ENCODE measurements at regions not wholly inside any gene's neighbourhood (a gene's known extent, or its start where the extent isn't known, plus 50 kb on each side); places are given as distances from the start of the nearest gene placed in this dataset.
"Not testable (repeated sequence)": the region's sequence is repeated elsewhere in the genome, so short reads cannot be mapped to it uniquely, and the experiment has no call there.

DNA sequence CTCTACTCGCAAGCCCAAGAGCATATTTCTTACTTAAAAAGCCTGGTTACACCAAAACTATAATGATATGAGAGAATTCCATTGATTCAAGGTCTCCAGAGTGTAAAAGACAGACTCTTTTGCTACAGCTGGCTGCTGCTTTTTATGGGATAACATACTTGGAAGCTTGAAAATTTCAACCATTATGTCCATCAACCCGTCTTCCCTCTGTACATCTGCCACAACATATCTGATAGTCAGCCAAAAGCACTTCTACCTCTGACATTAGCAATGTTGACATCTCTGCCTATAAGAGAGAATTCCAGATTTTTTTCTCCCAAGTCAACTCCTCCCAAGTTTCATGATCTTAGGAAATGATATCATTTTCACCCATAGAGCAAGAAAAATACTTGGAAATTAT lies 54.4 kb upstream of the IQCM start:
- DNase-seq (ENCODE audit: low read depth), result no peak

DNA sequence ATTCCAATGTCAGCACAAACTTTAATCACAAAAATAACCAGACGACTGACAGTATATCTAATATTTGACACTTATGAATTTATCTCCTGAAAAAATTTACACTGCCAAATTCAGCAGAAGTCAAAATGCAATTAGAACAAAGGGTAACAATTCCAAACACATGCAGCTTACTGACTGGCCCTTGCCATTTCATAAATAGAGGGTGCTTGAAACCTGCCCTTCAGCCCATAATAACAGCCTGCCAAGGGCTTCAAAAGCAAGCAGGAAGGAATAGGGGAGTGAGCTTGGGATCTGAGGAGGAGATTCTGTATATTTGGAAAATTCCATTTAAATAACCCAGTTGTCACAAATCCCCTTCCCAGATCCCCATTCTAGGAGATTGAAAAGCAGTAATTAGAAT lies 66.1 kb upstream of the IQCM start:
- DNase-seq (ENCODE audit: low read depth), result no peak

DNA sequence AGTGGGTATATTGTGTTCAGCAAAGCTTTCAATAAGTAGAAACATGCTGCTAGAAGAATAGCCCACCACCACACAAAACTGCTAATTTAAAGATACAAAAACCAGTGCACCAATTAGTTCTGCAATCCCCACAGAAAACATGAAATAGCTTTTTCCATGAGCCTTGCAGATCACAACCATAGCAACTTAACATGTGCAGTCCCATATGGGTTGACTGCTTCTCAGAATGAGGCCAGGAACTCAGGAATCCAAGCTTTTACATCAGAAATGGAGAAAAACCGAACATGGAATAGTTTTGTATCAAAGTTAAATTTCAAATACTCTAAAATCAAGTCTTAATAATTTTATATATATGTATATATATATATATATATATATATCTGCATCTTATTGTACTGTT lies 66.6 kb upstream of the IQCM start:
- DNase-seq (ENCODE audit: low read depth), result no peak

DNA sequence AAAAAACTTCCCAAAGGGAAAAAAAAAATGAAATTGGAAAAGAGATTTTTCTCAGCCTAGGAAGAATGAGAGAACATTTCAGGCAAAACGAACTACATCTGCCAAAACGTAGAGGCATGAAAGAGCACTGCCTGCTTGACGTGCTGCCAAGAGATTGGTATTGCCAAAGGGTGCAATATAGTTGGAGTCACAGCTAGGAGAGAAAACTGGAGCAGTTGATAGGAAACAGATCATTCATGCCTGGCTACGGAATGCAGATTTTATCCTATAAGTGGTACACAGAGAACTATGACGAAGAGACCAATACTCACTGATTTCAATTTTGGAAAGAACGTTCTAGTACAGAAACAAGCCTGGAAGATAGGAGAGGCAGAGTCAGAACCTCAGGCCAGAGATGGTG lies 68.4 kb upstream of the IQCM start:
- peak; percentile 31 for DNase-seq (ENCODE audit: low read depth)

DNA sequence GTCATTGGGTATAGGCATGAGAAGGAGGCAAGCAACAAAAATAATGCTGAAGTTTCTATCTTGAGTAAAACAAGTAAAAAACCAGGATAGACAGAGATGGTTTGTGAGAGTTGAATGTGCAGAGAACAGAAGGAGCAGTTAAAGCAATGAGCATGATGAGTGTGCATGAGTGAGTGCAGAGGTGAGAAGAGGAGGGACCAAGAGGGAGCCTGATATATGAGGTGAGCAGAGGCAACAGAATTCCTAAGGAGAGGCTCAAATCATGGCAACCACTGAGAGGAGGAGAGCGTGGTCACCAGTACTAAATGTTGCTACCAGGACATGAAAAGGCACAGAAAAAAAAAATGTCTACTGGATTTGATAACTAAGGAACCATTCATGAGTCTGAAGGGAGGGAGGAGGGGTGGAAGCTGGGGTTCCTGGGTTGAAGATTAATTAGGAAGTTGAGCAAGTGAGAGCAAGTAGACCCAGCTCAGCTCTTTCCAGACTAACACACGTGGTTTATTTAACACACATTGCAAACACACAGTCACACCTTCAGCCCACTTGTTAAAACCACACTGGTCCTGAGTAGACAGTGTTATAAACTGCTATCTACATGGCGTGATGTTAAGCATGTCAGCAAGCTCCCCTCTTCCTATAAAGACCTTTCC lies 69.0 kb upstream of the IQCM start:
- DNase-seq (ENCODE audit: low read depth), result no peak

DNA sequence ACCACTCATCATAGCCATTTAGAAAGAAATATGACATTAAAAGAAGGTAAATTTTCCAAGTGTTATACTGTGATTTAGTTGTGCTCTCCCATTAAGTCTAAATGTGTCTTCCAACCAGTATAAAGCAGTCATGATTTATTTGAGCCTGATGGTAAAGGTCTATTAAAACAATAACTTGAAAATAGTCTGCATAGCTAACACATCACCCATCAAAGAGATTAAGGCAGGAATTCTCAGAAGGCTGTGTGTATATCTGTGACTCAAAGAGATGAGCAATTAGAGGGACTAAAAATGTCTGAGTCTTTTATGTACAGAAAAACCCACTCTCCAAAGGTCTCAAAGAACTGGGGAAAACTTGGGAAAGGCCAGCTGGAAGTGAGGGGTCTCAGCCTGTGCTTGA lies 70.3 kb upstream of the IQCM start:
- DNase-seq (ENCODE audit: low read depth), result no peak

DNA sequence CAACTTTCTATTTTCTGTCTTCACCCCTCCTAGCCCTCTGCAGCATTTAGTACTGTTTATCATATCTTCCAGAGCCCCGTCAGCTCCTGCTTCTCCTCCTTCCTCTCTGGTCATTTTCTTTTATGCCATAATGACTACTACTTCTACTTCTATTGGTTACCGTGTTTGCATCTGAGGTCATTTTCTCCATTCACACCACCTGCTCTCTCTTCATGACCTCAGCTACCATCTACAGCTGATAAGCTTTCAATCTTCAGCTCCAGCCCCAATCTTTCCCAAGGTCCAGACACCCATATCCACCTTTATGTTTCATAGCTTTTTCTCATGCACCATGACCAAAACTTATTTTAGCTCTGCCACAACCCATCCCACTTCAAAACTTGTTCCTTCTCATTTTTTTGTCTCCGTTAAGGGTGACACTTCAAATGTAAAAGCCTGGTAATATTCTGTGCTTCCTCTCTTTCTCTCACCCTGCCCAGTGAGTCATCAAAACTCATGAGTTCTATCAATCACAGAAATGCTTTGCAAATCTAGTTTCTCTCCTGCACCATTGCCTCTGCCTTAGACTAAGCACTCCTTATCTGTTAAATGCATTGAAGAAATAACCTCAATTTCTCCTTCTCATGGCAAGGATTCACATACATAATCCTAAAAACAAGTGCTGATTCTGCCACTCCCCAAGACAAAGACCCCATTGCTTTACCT lies 71.3 kb upstream of the IQCM start:
- DNase-seq (ENCODE audit: low read depth), result no peak

DNA sequence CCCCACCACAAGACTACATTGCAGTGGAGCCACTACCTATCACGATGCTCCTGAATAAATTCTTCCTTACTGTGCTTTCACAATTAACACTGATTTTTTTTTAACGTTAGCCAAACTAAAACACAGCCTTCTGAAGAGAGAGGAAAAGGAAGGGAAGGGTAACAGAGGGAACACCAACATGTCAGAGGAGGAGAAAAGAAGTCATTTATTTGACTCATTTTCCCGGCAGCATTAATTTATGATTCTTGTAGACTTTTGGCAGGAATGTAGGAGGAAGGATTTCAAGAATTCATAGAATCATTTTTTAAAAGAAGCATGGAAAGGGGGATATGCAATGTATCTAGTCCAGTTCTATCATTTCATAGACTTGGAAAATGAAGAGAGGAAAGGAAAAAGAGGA lies 74.3 kb upstream of the IQCM start:
- no peak for DNase-seq (ENCODE audit: low read depth)

DNA sequence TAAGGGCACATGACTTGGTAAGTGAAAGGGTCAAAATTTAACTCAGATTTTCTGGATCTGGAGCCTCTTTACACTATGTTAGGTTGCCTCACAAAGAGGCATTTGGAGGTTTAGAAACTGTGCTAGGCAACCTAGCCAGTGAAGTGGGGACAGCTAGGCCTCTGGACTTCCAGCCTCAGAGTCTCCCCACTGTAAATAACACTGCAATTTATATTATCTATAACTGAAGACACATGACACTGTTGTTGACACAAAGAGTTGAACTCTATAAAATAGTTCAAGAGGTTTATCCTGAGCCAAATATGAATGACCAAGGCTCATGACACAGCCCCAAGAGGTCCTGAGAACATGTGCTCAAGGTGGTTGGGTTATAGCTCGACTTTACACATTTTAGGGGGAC lies 74.9 kb upstream of the IQCM start:
- DNase-seq (ENCODE audit: low read depth), result no peak

DNA sequence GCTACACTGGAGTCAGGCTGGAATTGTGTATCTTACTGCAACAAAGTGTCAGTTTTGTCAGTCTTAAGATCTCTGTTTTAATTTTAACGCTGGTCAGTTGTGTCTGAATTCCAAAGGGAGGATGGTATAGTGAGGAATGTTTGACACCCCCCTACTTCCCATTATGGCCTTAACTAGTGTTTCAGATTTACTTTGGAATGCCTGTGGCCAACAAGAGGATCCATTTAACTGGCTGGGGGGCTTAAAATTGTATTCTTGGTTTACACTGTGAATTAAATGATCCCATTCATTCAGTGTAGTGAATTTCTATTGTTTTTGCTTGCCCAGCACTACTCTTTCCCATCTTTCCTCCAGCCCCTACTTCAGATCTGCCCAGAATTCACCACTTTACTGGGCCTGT lies 75.8 kb upstream of the IQCM start:
- no peak for DNase-seq (ENCODE audit: low read depth)

DNA sequence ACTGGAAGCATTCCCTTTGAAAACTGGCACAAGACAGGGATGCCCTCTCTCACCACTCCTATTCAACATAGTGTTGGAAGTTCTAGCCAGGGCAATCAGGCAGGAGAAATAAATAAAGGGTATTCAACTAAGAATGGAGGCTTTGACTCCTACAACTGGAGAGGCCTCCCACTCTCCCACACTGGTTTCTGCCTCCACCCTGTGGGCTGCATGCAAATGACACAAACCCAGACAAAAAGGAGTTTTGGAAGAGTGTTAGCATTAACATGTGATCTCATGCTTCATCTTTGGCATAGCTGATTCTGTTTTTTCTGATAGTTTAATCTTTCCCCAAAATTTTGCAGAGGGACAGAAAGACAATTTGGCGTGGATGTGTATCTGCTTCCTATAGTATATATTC lies 80.8 kb upstream of the IQCM start:
- DNase-seq (ENCODE audit: low read depth), result peak; percentile 45

DNA sequence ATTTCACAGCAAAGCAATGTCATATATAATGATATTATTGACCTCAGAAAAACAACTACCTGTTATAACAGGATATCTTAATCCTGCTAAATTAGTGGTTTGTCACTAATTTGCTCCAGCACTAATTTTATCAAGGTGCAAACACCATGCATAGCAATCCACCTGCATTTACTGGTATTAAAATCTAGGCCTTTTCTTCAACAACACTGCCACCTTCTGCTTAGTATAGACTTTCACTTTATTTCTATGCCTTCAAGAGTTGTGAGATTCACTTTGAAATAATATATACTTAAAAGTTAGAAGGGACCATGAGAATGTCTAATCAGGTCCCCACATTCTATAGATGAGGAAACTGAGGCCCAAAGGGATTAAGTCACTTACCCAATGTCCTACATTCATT lies 82.1 kb upstream of the IQCM start:
- DNase-seq (ENCODE audit: low read depth), result no peak

DNA sequence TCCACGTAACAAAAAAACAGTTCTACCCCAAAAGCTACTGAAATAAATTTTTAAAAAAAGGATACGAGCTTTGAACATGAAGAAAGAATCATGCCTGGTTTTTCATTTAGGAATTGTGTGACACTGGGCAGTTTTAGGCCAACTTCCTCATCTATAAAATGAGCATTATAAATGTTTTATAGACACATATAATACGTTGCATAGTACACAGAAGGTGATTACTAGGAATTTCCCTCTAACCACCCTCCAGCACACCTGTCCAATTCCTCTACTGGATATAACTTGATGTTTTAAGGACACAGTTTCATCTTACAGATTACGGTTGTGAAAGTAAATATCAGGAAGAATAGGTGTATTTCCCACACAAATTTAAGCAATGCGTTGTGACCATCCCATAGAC lies 85.5 kb upstream of the IQCM start:
- DNase-seq (ENCODE audit: low read depth), result no peak

DNA sequence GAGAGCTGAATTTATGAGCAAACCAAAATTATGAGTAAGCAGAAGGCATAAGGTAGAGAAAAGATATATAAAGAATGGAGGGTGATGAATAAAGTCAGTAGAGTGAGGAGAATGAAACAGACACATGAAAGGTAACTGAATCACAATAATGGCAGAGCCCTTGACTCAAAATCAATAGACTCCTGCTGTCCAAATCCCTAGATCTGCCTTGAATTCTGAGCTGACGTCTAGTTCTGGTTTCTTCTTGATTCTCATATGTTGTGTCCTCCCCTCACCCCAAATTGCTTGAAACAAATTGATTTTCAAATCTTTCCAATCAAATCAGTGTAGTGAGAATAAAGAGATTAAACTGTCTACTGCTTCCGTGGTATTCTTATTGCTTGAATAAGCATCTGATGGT lies 86.6 kb upstream of the IQCM start:
- no peak for DNase-seq (ENCODE audit: low read depth)

DNA sequence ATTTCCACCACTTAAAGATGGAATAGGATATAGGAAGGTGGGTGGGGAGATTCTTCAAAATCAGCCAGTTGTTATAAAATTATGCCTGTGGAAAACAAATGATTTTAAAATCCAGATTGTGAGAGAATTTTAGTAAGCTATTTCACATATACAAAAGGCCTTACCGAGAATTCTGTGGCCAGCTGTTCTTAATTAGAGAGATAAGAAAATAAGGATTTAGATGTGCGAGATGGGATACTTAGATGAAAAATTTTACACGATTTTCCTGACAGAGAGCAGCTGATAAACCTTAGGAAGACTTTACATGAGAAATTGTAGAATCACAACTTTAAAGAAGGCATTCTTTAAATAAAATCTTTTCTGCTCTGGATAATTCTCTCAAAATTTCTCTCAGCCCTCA lies 94.5 kb upstream of the IQCM start:
- DNase-seq (ENCODE audit: low read depth), result no peak

DNA sequence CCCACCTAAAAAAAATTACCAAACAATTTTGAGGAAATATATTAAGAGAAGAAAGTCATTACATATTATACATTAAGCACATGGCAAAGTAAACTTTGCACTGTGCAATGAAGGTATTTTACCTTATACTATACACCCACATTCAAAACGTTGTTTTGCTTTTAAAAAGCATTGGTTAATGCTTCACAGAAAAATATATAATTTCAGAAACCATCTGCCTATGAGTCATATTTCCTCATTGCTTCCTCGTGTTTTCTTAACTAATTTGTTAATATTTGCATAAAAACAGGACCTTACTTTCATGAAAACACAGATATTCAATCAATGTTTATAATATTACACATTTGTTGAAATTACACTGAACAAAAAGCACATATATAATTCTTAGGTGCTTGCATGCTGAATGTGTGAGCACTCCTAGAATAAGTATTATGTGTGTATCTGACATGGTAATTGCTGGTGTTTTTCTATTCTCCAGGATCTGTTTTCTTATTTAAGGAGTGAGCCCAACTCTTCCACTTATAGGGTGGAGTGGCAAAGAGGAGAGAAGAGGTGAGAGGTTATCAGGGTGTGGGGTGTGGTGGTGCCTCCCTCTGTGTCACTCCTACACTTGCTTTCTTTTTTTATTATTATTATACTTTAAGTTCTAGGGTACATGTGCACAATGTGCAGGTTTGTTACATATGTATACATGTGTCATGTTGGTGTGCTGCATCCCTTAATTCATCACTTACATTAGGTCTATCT lies 95.1 kb upstream of the IQCM start:
- DNase-seq (ENCODE audit: low read depth), result no peak

DNA sequence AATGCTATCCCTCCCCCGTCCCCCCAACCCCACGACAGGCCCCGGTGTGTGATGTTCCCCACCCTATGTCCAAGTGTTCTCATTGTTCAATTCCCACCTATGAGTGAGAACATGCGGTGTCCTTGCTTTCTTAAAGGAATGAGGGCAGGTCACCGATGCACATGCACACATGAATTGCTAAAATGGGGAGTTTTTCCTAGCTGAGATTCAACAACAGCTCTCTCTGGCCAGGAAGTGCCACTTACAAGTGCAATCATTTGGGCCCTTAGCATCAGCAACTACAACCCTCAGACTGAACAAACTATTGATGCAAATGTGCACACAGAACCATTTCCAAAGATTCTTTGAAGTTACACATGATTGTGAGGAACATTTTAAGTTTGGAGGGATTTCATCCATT lies 95.7 kb upstream of the IQCM start:
- DNase-seq (ENCODE audit: low read depth), result no peak

DNA sequence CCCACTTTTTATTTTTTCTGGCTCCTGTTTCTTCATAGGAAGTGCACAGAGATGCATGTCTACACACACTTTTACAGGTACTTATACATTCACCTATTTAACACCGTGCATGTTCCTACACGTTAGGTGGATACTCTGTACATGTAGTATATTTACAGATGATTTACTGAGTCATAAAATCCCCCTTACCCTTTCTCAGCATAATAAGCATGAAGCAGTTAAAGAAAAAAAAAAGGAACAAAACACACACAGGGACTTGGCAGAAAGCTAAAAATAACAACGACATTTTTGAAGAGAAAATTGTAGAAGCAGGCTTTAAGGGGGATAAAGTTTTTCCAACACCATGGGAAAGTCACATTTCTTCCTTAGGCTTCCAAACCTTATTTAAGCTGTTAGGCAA lies 96.4 kb upstream of the IQCM start:
- DNase-seq (ENCODE audit: low read depth), result no peak

DNA sequence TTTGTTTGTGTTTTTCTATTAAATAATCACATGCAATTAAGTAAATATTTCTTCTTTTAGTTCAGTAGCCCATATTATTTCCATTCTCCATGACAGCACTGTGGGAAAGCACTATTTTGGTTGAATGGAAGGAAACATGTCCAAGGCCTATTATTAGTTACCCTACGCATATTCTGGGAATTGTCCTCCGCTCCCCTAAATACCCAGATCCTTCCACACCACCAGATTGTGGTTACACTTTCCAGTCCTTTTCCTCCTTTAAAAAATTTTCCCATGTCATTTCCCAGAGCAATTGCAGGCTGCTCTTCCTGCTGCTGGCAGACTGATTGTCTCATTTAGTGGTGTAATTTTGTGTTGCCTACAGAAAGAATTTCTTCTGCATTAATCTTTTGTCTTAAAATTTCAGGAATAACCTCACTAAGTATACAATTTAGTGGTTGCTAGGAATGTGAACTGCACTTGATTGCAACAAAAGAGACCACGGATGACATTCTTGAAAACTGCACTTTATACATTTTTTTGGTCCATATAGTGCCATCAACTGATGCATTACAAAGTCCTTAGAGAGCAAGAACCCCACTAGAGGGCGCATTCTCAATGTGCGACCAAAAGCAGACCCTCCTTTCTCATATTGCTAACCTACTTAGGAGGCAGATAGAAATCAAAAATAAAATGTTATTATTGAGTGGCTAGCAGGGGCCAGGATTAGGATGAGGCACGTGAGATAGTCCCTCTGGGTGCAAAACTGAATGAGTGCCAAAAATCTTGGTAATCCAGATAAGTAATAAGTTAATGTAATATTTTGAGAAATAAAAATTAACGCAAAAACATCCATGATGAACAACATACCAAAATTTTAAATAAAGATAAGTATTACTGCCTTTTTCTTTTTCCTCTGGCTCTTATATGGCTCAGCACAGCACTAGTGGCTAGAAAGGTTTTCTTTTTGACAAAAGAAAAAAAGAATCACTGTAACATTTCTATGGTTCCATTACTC lies 98.8 kb upstream of the IQCM start:
- DNase-seq (ENCODE audit: low read depth), result no peak

DNA sequence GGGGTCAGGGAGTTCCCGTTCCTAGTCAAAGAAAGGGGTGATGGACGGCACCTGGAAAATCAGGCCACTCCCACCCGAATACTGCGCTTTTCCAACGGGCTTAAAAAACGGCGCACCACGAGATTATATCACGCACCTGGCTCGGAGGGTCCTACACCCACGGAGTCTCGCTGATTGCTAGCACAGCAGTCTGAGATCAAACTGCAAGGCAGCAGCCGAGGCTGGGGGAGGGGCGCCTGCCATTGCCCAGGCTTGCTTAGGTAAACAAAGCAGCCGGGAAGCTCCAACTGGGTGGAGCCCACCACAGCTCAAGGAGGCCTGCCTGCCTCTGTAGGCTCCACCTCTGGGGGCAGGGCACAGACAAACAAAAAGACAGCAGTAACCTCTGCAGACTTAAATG lies 100.1 kb upstream of the IQCM start:
- not testable (repeated sequence) for DNase-seq (ENCODE audit: low read depth)

DNA sequence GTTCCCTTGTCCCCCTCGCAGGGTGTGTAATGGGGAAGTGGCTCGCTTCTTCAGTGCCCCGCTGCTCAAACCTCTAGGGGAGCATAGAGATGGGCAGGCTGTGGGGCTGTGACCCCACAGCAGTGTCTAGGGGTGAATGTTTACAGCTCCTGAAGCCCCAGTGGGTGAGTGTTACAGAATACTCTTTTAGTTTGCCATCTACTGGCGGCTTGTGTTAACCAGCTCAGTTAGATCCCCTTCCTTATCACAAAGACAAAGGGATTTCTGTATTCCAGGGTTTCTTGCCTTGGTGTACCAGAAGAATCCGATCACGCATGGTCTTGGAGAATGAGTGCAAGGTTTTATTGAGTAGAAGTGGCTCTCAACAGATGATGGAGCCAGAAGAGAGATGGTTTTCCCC lies 108.1 kb upstream of the IQCM start:
- DNase-seq (ENCODE audit: low read depth), result no peak

DNA sequence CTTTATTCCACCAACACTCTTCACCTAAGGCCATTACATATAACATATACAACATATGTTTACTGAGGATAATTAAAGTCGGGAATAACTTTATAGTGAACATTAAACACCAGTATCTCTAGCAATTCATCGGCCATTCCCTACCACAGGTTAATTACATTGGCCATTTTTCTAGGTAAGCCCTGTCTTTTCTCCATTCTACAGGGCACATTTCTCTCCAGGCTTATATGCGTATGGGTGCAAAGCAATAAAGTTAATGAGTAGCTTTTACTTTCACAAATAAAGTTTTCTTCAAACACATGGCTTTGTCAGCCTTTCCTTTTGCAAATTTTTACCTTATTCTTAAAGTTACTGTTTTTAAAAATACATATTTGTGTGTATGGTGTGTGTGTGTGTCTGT lies 111.9 kb upstream of the IQCM start:
- DNase-seq (ENCODE audit: low read depth), result no peak
